Kidney (tissue), 13 donors: ENCODE measurements at regions not wholly inside any gene's neighbourhood (a gene's known extent, or its start where the extent isn't known, plus 50 kb on each side); places are given as distances from the start of the nearest gene placed in this dataset.

Source experiments
- DNase-seq, 5 donors: peaks; one replicate each; pipeline ENCODE4 v3.0.0-alpha.2; 2013 to 2020
- FAIRE-seq: peaks from 2 replicates; lab custom pipeline; 2012; peaks lifted over from hg19 to GRCh38; lab: Jason Lieb, UNC
- H3K27ac ChIP-seq, 2 donors: one replicate each; pipeline ENCODE4 v1.7.0; 2013; ENCODE audit warnings: low read depth in 2 of 2, low read length in 2 of 2, inconsistent platforms in 1 of 2
- H3K27me3 ChIP-seq: one replicate; pipeline ENCODE4 v1.7.1; 2013; ENCODE audit warnings: low read length, inconsistent platforms; ENCODE audit not compliant: control insufficient read depth, insufficient read depth
- H3K36me3 ChIP-seq, 3 donors: one replicate each; pipeline versions ENCODE4 v1.7.0 to v1.7.1; 2013; ENCODE audit warnings: low read length in 3 of 3, control low read depth in 1 of 3, inconsistent platforms in 1 of 3; ENCODE audit not compliant: insufficient read depth in 3 of 3, control insufficient read depth in 2 of 3
- H3K4me1 ChIP-seq, 3 donors: one replicate each; pipeline versions ENCODE4 v1.7.0 to v1.7.1; 2013; ENCODE audit warnings: low read length in 3 of 3, inconsistent platforms in 1 of 3, low read depth in 1 of 3; ENCODE audit not compliant: control insufficient read depth in 2 of 3, insufficient read depth in 2 of 3
- H3K4me3 ChIP-seq, 3 donors: one replicate each; pipeline versions ENCODE4 v1.7.0 to v1.8.1; 2013; ENCODE audit warnings: low read length in 3 of 3, control low read depth in 1 of 3, inconsistent platforms in 1 of 3
- H3K9ac ChIP-seq, 3 donors: one replicate each; pipeline versions ENCODE4 v1.7.0 to v1.7.1; 2013; ENCODE audit warnings: low read length in 3 of 3, control low read depth in 1 of 3, inconsistent platforms in 1 of 3
- H3K9me3 ChIP-seq, 3 donors: one replicate each; pipeline versions ENCODE4 v1.7.0 to v1.7.1; 2013; ENCODE audit warnings: low read length in 3 of 3, control low read depth in 1 of 3, inconsistent platforms in 1 of 3; ENCODE audit not compliant: control insufficient read depth in 2 of 3, insufficient read depth in 1 of 3
- intact Hi-C: fragments of 100-400 bp; cut with DNase I; formaldehyde crosslinking; loops from one replicate; pipeline ENCODE4 v1.11.1; 2022
- TF ChIP-seq, protein P1 (sequence below): IDR thresholded peaks from 3 replicates; pipeline ENCODE4 v1.5.1; 2012; ENCODE audit warnings: mild to moderate bottlenecking, moderate library complexity, borderline replicate concordance; ENCODE audit not compliant: insufficient read depth; ENCODE audit errors: extremely low read depth
- donor health status: control.
- donor health status: control.
- donor health status: control.
- donor health status: control.
- donor health status: control.
- donor health status: DM: yes; HTN: yes; CAD: no.
- donor health status: Normal renal cell carcinoma (clear cell type).

DNA sequence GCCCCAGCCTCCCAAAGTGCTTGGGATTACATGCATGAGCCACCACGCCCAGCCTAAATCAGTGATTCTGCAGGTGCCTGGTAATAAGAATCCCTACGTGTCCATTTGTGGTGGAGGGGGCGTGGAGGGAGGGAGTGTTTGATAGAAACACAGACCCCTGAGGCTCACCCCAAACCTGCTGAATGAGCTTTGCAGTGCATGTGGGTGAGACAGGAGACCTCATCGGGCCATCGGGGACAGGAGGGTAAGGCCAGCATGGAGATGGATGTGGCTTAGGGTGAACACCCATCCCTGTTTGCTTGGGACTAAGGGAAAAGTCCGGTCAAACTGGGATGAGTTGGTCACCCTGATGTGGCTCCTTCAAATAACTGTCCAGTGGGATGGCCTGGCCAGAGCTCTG, 71.3 kb upstream of the ALX4 start:
- Histone ChIP-seq H3K27me3 (no peaks in the 10 kb centered on the region), H3K36me3 (no peaks in the 10 kb centered on the region), H3K4me3 (no peak overlapping the region), H3K9me3 (peaks cover 0 to 6% (median 2%) of the 10 kb centered on the region in 3 donors), H3K9ac (no peak overlapping the region), H3K4me1 (no peaks in the 10 kb centered on the region), H3K27ac (no peak overlapping the region)
- TF ChIP-seq, protein P1, sequence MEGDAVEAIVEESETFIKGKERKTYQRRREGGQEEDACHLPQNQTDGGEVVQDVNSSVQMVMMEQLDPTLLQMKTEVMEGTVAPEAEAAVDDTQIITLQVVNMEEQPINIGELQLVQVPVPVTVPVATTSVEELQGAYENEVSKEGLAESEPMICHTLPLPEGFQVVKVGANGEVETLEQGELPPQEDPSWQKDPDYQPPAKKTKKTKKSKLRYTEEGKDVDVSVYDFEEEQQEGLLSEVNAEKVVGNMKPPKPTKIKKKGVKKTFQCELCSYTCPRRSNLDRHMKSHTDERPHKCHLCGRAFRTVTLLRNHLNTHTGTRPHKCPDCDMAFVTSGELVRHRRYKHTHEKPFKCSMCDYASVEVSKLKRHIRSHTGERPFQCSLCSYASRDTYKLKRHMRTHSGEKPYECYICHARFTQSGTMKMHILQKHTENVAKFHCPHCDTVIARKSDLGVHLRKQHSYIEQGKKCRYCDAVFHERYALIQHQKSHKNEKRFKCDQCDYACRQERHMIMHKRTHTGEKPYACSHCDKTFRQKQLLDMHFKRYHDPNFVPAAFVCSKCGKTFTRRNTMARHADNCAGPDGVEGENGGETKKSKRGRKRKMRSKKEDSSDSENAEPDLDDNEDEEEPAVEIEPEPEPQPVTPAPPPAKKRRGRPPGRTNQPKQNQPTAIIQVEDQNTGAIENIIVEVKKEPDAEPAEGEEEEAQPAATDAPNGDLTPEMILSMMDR = no peak
- intact Hi-C loops = no loop called here
- no peak for FAIRE-seq
- no peak for DNase-seq

DNA sequence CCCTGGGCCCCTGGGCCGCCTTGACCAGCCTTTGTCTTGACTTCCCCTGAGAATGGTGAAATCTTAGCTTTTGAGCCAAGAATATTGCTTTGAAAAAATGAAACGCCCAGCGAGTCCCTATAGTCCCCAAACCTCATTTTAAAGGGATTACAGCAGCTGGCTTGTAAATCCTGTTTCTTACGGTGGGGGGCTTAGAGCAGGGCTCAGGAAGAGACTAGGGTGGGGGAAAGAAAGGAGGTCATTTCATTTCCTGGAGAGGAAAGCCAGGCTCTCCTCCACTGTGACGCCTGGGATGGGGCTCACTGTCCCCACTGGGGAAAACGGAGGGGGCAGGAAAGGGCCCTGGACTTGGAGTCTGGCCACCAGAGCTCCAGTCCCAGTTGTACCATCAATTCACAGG, 72.2 kb upstream of the ALX4 start:
- no peak for DNase-seq
- peaks cover 0 to 6% (median 2%) of the 10 kb centered on the region in 3 donors for H3K9me3 ChIP-seq
- H3K27me3 ChIP-seq = no peaks in the 10 kb centered on the region
- FAIRE-seq = no peak
- no peak overlapping the region for H3K9ac ChIP-seq
- H3K27ac ChIP-seq = no peak overlapping the region
- no peak overlapping the region for H3K4me3 ChIP-seq
- TF ChIP-seq, protein P1 = no peak
- no peaks in the 10 kb centered on the region for H3K36me3 ChIP-seq
- H3K4me1 ChIP-seq = no peaks in the 10 kb centered on the region
- intact Hi-C loops = no loop called here

DNA sequence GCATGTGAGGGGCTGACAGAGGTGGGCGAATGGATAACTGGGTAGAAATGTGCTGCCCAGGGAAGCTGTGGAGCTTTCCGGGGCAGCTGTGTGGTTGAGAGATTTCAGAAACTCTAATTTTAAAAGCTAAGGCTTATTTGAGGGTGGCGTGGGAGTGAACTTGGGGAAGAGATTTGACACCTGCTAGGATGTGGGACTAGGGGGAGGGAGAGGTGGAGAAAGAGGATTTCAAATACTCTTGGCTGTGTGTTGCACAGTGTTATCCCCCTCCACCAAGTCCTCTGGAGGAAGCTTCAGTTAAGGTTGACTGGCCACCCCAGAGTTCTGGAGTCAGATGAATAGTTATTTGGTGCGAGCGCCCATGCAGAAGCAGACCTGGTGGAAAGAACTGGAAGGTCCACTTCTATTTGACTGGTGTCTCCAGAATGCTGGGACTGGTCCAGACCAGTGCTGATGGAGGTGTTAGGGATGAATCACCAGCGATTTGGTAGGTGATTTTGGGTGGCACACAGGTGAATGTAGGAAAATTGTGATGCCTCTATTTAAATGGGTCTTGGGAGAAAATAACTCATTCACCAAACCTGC, 72.8 kb upstream of the ALX4 start:
- TF ChIP-seq, protein P1 = no peak
- DNase-seq (peak in 3 of 5 donors; percentile 56 to 69 (median 66)), FAIRE-seq (no peak)
- H3K9me3 ChIP-seq = peaks cover 0 to 1% (median under 1%) of the 10 kb centered on the region in 3 donors
- no peaks in the 10 kb centered on the region for H3K36me3 ChIP-seq
- H3K27ac ChIP-seq = no peak overlapping the region
- no peak overlapping the region for H3K9ac ChIP-seq
- no peak overlapping the region for H3K4me3 ChIP-seq
- intact Hi-C loops = no loop called here
- no peaks in the 10 kb centered on the region for H3K4me1 ChIP-seq
- H3K27me3 ChIP-seq = no peaks in the 10 kb centered on the region

DNA sequence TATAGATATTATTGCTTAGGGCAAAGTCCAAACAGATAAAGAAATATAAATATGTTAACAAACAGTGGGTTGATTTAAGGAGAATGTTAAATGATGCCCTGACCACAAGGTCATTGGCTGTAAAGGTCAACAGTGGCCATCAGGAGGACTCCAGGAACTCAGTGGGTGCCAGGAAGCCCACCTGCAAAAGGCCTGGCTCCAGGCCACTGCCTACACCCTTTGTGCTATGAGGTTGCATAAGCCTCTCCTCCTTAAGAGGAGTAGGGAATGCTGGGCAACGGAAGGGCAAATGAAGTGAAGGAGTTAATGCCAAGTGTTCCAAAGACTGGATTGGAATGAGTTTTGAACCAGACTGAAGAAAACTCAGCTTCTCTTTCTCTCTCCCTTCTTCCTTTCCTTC, 73.3 kb upstream of the ALX4 start:
- FAIRE-seq (no peak), DNase-seq (no peak)
- no peaks in the 10 kb centered on the region for H3K4me1 ChIP-seq
- intact Hi-C loops = no loop called here
- H3K27ac ChIP-seq = no peak overlapping the region
- H3K27me3 ChIP-seq = no peaks in the 10 kb centered on the region
- H3K9me3 ChIP-seq = no peaks in the 10 kb centered on the region
- H3K9ac ChIP-seq = no peak overlapping the region
- TF ChIP-seq, protein P1 = no peak
- no peaks in the 10 kb centered on the region for H3K36me3 ChIP-seq
- H3K4me3 ChIP-seq = no peak overlapping the region
